Heart left ventricle (tissue), 13 donors: ENCODE measurements at regions not wholly inside any gene's neighbourhood (a gene's known extent, or its start where the extent isn't known, plus 50 kb on each side); places are given as distances from the start of the nearest gene placed in this dataset.

Experiments
- CTCF ChIP-seq, 12 donors: fragments of 200-600 bp; sonication (generic) in 4 of 12; IDR thresholded peaks; one replicate each; pipeline versions ENCODE4 v1.5.0 to v1.8.0; 2018 to 2022; ENCODE audit warnings: antibody characterized with exemption in 12 of 12, mild to moderate bottlenecking in 5 of 12
- POLR2A ChIP-seq, 2 donors: fragments of 450-650 bp; IDR thresholded peaks; one replicate each; pipeline ENCODE4 v1.6.1; 2017; ENCODE audit warnings: antibody characterized with exemption in 2 of 2, mild to moderate bottlenecking in 2 of 2, moderate library complexity in 2 of 2
- donor health status: ischemic (EF 13 %, LVEDD 7.1; RV severe dilation, severe dysfunction).
- donor health status: DM: no; HTN: yes; CAD: no.
- donor health status: DM: no; HTN: no; CAD: no.
- donor health status: ischemic (EF 25% LVEDD 6.9; RV normal size, moderate dysfunction).
- donor health status: ischemic (EF 25% LVEDD 5.7; RV mildly dilated, moderate dysfunction).
- donor health status: ischemic (EF 35%, LVEDD 5.7; RV mildly dilated, moderate dysfunction).
- donor health status: nonischemic (EF 11% LVEDD 7.7; RV severe dilation, severe dysfunction).
- donor health status: DM: yes; HTN: yes; CAD: no.
- donor health status: PGD.
- donor health status: ischemic (EF 29% LVEDD 5.4; RV normal size, mild dysfunction).
- donor health status: nonischemic (EF 23%, LVEDD 6.1; RV moderate dilation, normal function).

GRCh38 chr5:67318746-67319145 lies 122.1 kb upstream of the CD180 start:
- TF ChIP-seq CTCF (IDR thresholded peaks at IDR 0.05): no peak
- TF ChIP-seq POLR2A (IDR thresholded peaks at IDR 0.05): no peak
